GM13977 (cell line): ENCODE measurements at regions not wholly inside any gene's neighbourhood (a gene's known extent, or its start where the extent isn't known, plus 50 kb on each side); places are given as distances from the start of the nearest gene placed in this dataset.

Experiments
- DNase-seq: peaks from one replicate; pipeline ENCODE4 v3.0.0; 2012; ENCODE audit warnings: low spot score
- in situ Hi-C: fragments of 300-500 bp; cut with MboI; formaldehyde crosslinking; loops from one replicate; pipeline ENCODE4 v1.12.0; 2022; ENCODE audit warnings: low sequenced_read_pairs, low pct_unique_long_range_greater_than_20kb, mixed read lengths, inconsistent platforms; ENCODE audit not compliant: unreplicated experiment
- TF ChIP-seq, protein P1 (sequence below): IDR thresholded peaks from 2 replicates; pipeline ENCODE4 v1.5.1; 2012; ENCODE audit warnings: mild to moderate bottlenecking, control low read depth; ENCODE audit not compliant: insufficient read depth; ENCODE audit errors: extremely low read depth, missing control alignments

DNA sequence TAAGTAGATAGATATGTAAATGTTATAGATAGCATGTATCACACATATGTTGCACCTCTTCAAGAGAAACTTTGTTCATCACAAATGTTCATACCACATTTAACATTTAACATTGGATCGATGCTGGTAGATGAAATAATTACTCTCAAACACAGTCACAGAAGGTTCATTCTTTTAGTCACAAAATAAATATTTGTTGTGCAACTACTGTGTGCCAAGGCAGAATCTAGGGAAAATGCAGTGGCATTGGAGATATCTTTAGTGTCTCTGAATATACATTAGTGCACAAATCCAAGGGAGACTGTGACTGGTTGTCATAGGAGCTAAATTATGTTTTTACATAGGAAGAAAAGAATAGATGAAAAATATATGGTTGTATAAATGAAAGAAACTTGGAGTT lies 535.7 kb downstream of the BRINP3 start:
- DNase-seq, result no peak
- TF ChIP-seq, protein P1, sequence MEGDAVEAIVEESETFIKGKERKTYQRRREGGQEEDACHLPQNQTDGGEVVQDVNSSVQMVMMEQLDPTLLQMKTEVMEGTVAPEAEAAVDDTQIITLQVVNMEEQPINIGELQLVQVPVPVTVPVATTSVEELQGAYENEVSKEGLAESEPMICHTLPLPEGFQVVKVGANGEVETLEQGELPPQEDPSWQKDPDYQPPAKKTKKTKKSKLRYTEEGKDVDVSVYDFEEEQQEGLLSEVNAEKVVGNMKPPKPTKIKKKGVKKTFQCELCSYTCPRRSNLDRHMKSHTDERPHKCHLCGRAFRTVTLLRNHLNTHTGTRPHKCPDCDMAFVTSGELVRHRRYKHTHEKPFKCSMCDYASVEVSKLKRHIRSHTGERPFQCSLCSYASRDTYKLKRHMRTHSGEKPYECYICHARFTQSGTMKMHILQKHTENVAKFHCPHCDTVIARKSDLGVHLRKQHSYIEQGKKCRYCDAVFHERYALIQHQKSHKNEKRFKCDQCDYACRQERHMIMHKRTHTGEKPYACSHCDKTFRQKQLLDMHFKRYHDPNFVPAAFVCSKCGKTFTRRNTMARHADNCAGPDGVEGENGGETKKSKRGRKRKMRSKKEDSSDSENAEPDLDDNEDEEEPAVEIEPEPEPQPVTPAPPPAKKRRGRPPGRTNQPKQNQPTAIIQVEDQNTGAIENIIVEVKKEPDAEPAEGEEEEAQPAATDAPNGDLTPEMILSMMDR, result no peak
- in situ Hi-C loops, result no loop called here

DNA sequence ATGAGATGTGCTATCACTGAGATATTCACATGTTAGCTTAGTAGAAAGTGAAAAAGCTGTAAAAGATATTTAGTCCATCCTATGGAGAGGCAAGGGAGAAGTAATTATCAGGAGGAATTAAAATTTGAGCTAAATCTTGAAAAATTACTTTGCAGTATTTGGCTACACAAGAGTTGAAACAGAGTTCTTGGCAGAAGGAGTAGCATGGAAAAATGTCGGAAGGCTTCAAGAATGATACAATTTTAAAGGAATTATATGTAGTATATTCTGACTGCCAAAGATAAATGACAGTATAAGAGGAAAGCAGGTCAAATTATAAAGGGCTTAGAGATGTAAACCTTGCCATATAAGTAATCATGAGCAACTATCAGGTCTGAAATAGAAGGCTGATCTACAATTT lies 518.9 kb downstream of the BRINP3 start:
- in situ Hi-C loops, result no loop called here
- TF ChIP-seq, protein P1, result no peak
- DNase-seq, result no peak

- TF ChIP-seq, protein P1, result no peak
- no peak for DNase-seq
- in situ Hi-C loops, result no loop called here
These were observed 516.9 kb downstream of the BRINP3 start for GRCh38 chr1:189960769-189961168.

DNA sequence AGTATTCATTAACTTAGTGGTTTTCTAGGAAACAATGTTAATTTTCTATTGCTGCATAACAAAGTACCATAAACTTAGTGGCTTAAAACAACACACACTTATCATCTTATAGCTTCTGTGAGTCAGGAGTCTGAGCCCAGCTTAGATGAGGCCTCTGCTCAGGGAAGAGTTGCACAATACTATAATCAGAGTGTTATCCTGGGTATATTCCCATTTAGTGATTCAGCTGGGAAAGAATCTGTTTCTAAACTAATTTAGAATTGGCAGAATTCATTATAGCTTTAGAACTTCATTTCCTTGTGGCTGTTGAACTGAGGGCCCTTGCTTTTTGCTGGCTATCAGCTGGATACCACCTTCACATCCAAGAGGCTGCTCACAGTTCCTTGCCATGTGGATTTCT lies 515.5 kb downstream of the BRINP3 start:
- DNase-seq, result no peak
- TF ChIP-seq, protein P1, result no peak
- in situ Hi-C loops, result no loop called here

DNA sequence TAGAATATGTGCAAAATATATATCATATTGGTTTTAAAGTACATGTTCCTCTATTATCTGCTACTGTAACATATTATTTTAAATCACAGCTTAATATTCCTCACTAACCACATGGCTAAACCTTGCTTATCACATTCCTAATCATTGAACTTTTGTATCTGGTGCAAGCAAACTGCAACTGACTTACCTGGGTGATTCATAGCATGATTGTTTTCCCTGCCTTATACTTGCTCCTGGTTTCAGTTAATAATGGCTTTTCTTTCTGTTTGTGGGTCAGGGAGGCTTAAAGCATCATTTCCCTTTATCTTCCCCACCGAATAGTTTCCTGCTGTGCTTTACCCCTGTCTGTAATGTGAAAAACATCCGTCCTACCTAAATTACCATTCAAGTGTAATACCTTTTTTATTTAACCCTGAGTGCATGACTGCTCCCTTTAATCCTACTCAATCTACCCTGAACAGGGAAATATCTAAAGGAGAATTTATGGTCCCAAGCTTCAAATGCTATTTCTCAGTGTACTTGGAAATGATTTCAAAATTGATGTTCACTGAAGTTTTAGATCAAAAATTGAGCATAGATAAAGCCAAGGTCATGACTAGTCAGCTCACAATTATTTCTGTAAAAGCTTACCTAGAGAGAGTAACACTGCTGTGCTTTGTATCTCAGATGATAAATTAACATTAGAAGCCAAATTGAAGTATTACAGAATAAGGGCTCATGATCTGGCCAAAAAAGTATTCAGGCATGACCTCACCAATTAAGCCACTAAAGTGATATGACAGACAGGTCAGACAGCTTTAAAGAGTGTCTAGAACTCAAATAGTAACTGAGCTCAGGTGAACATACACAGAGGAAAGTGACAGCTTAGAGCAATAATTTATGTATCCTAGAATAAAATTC lies 507.1 kb downstream of the BRINP3 start:
- in situ Hi-C loops, result no loop called here
- no peak for DNase-seq
- TF ChIP-seq, protein P1, result no peak

DNA sequence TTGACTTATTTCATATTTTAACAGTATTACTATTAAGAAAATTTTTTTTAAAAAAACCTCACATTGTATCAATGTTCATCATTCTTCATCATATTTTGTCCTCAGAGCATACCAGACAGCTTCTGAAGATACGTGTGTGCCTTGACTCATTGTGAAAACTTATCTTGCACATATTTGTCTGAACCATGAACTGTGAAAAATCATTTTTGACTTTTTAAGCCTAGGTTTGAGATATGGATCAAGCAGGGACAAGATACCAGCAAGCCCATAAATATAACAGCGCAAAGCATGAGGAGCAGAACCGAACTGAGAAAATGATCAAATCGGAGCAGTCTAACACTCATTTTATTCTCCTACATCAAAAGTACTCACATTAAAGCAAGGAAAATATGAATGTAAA lies 506.0 kb downstream of the BRINP3 start:
- TF ChIP-seq, protein P1, result no peak
- DNase-seq, result no peak
- in situ Hi-C loops, result no loop called here

- no peak for DNase-seq
- TF ChIP-seq, protein P1, result no peak
- in situ Hi-C loops, result no loop called here
These were observed 500.5 kb downstream of the BRINP3 start for GRCh38 chr1:189977184-189977583.
